Peyer's patch (tissue), 4 donors: ENCODE measurements at regions not wholly inside any gene's neighbourhood (a gene's known extent, or its start where the extent isn't known, plus 50 kb on each side); places are given as distances from the start of the nearest gene placed in this dataset.

ENCODE experiments used
- POLR2A ChIP-seq, 2 donors: fragments of 450-650 bp; IDR thresholded peaks; one replicate each; pipeline ENCODE4 v1.5.1; 2017; ENCODE audit warnings: antibody characterized with exemption in 2 of 2, mild to moderate bottlenecking in 2 of 2, moderate library complexity in 2 of 2
- TF ChIP-seq, protein P1 (sequence below), 6 experiments: fragments of 450-650 bp in 4 of 6; fragments of 200-600 bp in 2 of 6; sonication (generic) in 1 of 6; IDR thresholded peaks; one replicate each; pipeline ENCODE4 v1.5.1; 2017 to 2019; ENCODE audit warnings: antibody characterized with exemption in 6 of 6, mild to moderate bottlenecking in 3 of 6, moderate library complexity in 1 of 6

DNA sequence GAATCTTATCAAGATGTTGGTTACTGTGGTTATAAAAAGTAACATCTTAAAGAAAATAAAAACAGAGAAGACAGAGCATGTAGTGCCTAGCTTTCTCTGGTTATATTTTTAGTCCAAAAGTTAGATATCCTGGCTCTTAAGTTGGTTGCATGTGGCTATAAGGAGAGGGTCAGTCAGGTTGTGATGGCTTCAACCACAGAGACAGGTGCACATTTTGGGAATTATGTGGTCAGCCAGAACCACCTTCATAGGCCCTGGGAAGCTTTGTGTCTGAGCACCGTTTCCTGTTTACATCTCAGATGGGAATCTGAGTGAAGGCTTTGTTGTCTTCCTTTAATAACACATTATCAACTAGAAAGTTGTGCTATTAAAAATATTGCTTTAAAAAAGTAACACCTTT is 265.1 kb upstream of the IGFBP3 start:
- TF ChIP-seq, protein P1, sequence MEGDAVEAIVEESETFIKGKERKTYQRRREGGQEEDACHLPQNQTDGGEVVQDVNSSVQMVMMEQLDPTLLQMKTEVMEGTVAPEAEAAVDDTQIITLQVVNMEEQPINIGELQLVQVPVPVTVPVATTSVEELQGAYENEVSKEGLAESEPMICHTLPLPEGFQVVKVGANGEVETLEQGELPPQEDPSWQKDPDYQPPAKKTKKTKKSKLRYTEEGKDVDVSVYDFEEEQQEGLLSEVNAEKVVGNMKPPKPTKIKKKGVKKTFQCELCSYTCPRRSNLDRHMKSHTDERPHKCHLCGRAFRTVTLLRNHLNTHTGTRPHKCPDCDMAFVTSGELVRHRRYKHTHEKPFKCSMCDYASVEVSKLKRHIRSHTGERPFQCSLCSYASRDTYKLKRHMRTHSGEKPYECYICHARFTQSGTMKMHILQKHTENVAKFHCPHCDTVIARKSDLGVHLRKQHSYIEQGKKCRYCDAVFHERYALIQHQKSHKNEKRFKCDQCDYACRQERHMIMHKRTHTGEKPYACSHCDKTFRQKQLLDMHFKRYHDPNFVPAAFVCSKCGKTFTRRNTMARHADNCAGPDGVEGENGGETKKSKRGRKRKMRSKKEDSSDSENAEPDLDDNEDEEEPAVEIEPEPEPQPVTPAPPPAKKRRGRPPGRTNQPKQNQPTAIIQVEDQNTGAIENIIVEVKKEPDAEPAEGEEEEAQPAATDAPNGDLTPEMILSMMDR (IDR thresholded peaks at IDR 0.05), result no peak
- TF ChIP-seq POLR2A (IDR thresholded peaks at IDR 0.05), result no peak
